ENCODE measurements at regions not wholly inside any gene's neighbourhood (a gene's known extent, or its start where the extent isn't known, plus 50 kb on each side); places are given as distances from the start of the nearest gene placed in this dataset.

- no peaks in the 10 kb centered on the region for H3F3A ChIP-seq (ENCODE audit: insufficient read depth, low read length, poor library complexity, severe bottlenecking)
- H3K4me2 ChIP-seq (ENCODE audit: low read length): no peak overlapping the region
- no peaks in the 10 kb centered on the region for H3K79me2 ChIP-seq (replicated peaks; ENCODE audit: insufficient read depth, low read length)
- H3K9me3 ChIP-seq (ENCODE audit: low read length): no peaks in the 10 kb centered on the region
- no peaks in the 10 kb centered on the region for H3K9me2 ChIP-seq (ENCODE audit: insufficient read depth, low read length)
- H3K27ac ChIP-seq (ENCODE audit: low read length): no peak overlapping the region
- H2AFZ ChIP-seq (ENCODE audit: low read depth, low read length): no peak overlapping the region
- no peak for TF ChIP-seq SMC3 (conservative IDR thresholded peaks at IDR 0.05; ENCODE audit: poor library complexity)
- no peak for TF ChIP-seq TAF1 (IDR thresholded peaks at IDR 0.05; ENCODE audit: low read depth)
- no peak for TF ChIP-seq POLR2AphosphoS5 (IDR thresholded peaks at IDR 0.05)
- TF ChIP-seq EP300 (conservative IDR thresholded peaks at IDR 0.05; ENCODE audit: poor library complexity, severe bottlenecking): no peak
- TF ChIP-seq RAD21 (conservative IDR thresholded peaks at IDR 0.05): no peak
- no peak for TF ChIP-seq MXI1 (conservative IDR thresholded peaks at IDR 0.05; ENCODE audit: poor library complexity, severe bottlenecking)
- no peak for TF ChIP-seq EZH2 (IDR thresholded peaks at IDR 0.05; ENCODE audit: borderline replicate concordance, insufficient read depth, low read length, poor library complexity, severe bottlenecking)
- no peak for TF ChIP-seq REST (IDR thresholded peaks at IDR 0.05; ENCODE audit: borderline replicate concordance)
- no peak for TF ChIP-seq CTCF (IDR thresholded peaks at IDR 0.05; ENCODE audit: poor library complexity, severe bottlenecking)
- no peaks in the 10 kb centered on the region for H4K20me1 ChIP-seq (ENCODE audit: insufficient read depth)
- no peaks in the 10 kb centered on the region for H3K36me3 ChIP-seq (ENCODE audit: insufficient read depth, low read length)
- no peak overlapping the region for H3K9ac ChIP-seq (ENCODE audit: low read length)
- H3K4me3 ChIP-seq (ENCODE audit: low read length): no peak overlapping the region
- H3K27me3 ChIP-seq (ENCODE audit: insufficient read depth, low read depth, low read length): no peaks in the 10 kb centered on the region
Measured at GRCh38 chr12:114185036-114185435, 218.9 kb upstream of the RBM19 start.

DNA sequence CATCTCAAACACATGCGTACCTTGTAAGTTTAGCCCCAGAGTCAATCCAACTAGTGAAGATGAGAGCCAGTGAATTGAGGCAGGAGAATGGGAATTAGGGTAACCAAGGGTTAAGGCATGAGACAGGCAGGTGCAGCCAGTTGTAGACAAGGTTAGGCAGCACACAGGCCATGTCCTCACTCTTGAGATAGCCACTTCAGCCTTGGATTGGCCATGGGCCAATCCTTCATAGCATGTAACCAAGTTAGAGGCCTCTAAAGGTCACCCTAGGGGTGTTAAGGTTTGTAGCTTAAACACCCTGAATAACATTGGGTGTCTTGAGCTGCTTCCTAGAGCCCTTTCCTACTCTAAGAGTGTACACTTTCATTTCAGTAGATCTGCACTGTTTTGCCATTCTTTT, 208.2 kb upstream of the RBM19 start:
- Histone ChIP-seq H3K9me2 (ENCODE audit: insufficient read depth, low read length) (no peaks in the 10 kb centered on the region), H3K9me3 (ENCODE audit: low read length) (no peaks in the 10 kb centered on the region), H3F3A (ENCODE audit: insufficient read depth, low read length, poor library complexity, severe bottlenecking) (no peaks in the 10 kb centered on the region), H3K27ac (ENCODE audit: low read length) (no peak overlapping the region), H3K4me3 (ENCODE audit: low read length) (no peak overlapping the region), H3K27me3 (ENCODE audit: insufficient read depth, low read depth, low read length) (no peaks in the 10 kb centered on the region), H3K4me2 (ENCODE audit: low read length) (no peak overlapping the region), H3K36me3 (ENCODE audit: insufficient read depth, low read length) (no peaks in the 10 kb centered on the region), H3K79me2 (replicated peaks; ENCODE audit: insufficient read depth, low read length) (no peaks in the 10 kb centered on the region), H4K20me1 (ENCODE audit: insufficient read depth) (no peaks in the 10 kb centered on the region), H3K9ac (ENCODE audit: low read length) (no peak overlapping the region), H2AFZ (ENCODE audit: low read depth, low read length) (no peak overlapping the region)
- TF ChIP-seq EZH2 (IDR thresholded peaks at IDR 0.05; ENCODE audit: borderline replicate concordance, insufficient read depth, low read length, poor library complexity, severe bottlenecking) (no peak), TAF1 (IDR thresholded peaks at IDR 0.05; ENCODE audit: low read depth) (no peak), POLR2AphosphoS5 (IDR thresholded peaks at IDR 0.05) (no peak), REST (IDR thresholded peaks at IDR 0.05; ENCODE audit: borderline replicate concordance) (no peak), RAD21 (conservative IDR thresholded peaks at IDR 0.05) (no peak), SMC3 (conservative IDR thresholded peaks at IDR 0.05; ENCODE audit: poor library complexity) (no peak), MXI1 (conservative IDR thresholded peaks at IDR 0.05; ENCODE audit: poor library complexity, severe bottlenecking) (no peak), CTCF (IDR thresholded peaks at IDR 0.05; ENCODE audit: poor library complexity, severe bottlenecking) (no peak), EP300 (conservative IDR thresholded peaks at IDR 0.05; ENCODE audit: poor library complexity, severe bottlenecking) (no peak)

All from neural cell (in vitro differentiated cells).